ENCODE measurements at regions not wholly inside any gene's neighbourhood (a gene's known extent, or its start where the extent isn't known, plus 50 kb on each side); places are given as distances from the start of the nearest gene placed in this dataset.

- Histone ChIP-seq H3F3A (replicated peaks; ENCODE audit: insufficient read depth) (peaks cover 18% of the 10 kb centered on the region), H3K4me1 (ENCODE audit: control insufficient read depth in 1 of 2, insufficient read depth in 2 of 2, low read depth in 1 of 2, low read length in 1 of 2) (peaks cover 0 to 20% of the 10 kb centered on the region in 2 experiments; a peak in 2 of 4 replicates), H3K9ac (no peak overlapping the region), H3K27ac (ENCODE audit: low read depth in 2 of 2, low read length in 1 of 2) (peak overlapping the region; percentile 3 to 53; a peak in 2 of 4 replicates), H3K36me3 (replicated peaks in 1 of 2; ENCODE audit: control insufficient read depth in 1 of 2, insufficient read depth in 2 of 2, low read length in 1 of 2) (no peaks in the 10 kb centered on the region), H4K20me1 (ENCODE audit: insufficient read depth) (no peaks in the 10 kb centered on the region), H3K9me2 (no peaks in the 10 kb centered on the region), H2AFZ (ENCODE audit: low read depth) (no peak overlapping the region), H3K9me3 (no peaks in the 10 kb centered on the region), H3K4me2 (0 out of 2 replicates have a peak overlapping the region, but pooled peaks have one; percentile 4), H3K27me3 (ENCODE audit: insufficient read depth) (no peaks in the 10 kb centered on the region), H3K79me2 (ENCODE audit: insufficient read depth) (no peaks in the 10 kb centered on the region), H3K4me3 (ENCODE audit: low read depth in 2 of 2, low read length in 1 of 2) (no peak overlapping the region)
- CTCF ChIA-PET = no interaction called here
- 17% methylated on average over 2 of the region's 2 CpGs for WGBS (ENCODE audit: low lambda C conversion rate)
- no peak for DNase-seq
- TF ChIP-seq TCF12 (IDR thresholded peaks at IDR 0.05) (peak; percentile 84), IRF3 (IDR thresholded peaks at IDR 0.05; ENCODE audit: low read depth, low read length) (no peak), EZH2phosphoT487 (IDR thresholded peaks at IDR 0.05; ENCODE audit: borderline replicate concordance, low read depth) (no peak), MAX (IDR thresholded peaks at IDR 0.05; ENCODE audit: low read depth) (0 out of 2 replicates have a peak, but pooled peaks have one; percentile 24), FOXJ3 (CRISPR knock-in tag; IDR thresholded peaks at IDR 0.05) (no peak), PBX3 (IDR thresholded peaks at IDR 0.05) (peak; percentile 32; the same call in 1 of the 2 replicates), TEAD4 (IDR thresholded peaks at IDR 0.05; ENCODE audit: borderline replicate concordance, insufficient read depth) (peak; percentile 25; the same call in 1 of the 2 replicates), ZBTB33 (IDR thresholded peaks at IDR 0.05; ENCODE audit: borderline replicate concordance, low read depth) (no peak), NFIC (IDR thresholded peaks at IDR 0.05; ENCODE audit: borderline replicate concordance) (0 out of 2 replicates have a peak, but pooled peaks have one; percentile 5), GATA2 (CRISPR knock-in tag; IDR thresholded peaks at IDR 0.05) (no peak), GABPA (IDR thresholded peaks at IDR 0.05; ENCODE audit: low read depth) (no peak), EP300 (IDR thresholded peaks at IDR 0.05; ENCODE audit: borderline replicate concordance in 1 of 2, low read depth in 1 of 2, low read length in 1 of 2) (0 out of 4 replicates have a peak, but pooled peaks of 1 of the 2 experiments have one; percentile 16)
- POLR2A ChIA-PET = no interaction called here
These were observed 563.1 kb downstream of the RFPL4B start for GRCh38 chr6:112910256-112910655.

GRCh38 chr6:112911959-112912358 lies 564.8 kb downstream of the RFPL4B start:
- Histone ChIP-seq H3K79me2 (ENCODE audit: insufficient read depth) (no peaks in the 10 kb centered on the region), H3K4me1 (ENCODE audit: control insufficient read depth in 1 of 2, insufficient read depth in 2 of 2, low read depth in 1 of 2, low read length in 1 of 2) (peaks cover 0 to 20% of the 10 kb centered on the region in 2 experiments; a peak in 2 of 4 replicates), H3K27ac (ENCODE audit: low read depth in 2 of 2, low read length in 1 of 2) (peak overlapping the region; percentile 36 to 87; a peak in 3 of 4 replicates), H3K9ac (no peak overlapping the region), H3K9me3 (no peaks in the 10 kb centered on the region), H3K4me2 (no peak overlapping the region), H3K9me2 (no peaks in the 10 kb centered on the region), H3F3A (replicated peaks; ENCODE audit: insufficient read depth) (peaks cover 7% of the 10 kb centered on the region), H4K20me1 (ENCODE audit: insufficient read depth) (no peaks in the 10 kb centered on the region), H3K27me3 (ENCODE audit: insufficient read depth) (no peaks in the 10 kb centered on the region), H2AFZ (ENCODE audit: low read depth) (no peak overlapping the region), H3K4me3 (ENCODE audit: low read depth in 2 of 2, low read length in 1 of 2) (no peak overlapping the region), H3K36me3 (replicated peaks in 1 of 2; ENCODE audit: control insufficient read depth in 1 of 2, insufficient read depth in 2 of 2, low read length in 1 of 2) (no peaks in the 10 kb centered on the region)
- no peak for DNase-seq
- CTCF ChIA-PET = no interaction called here
- WGBS (ENCODE audit: low lambda C conversion rate) = 85% methylated on average over 3 of the region's 3 CpGs
- POLR2A ChIA-PET = no interaction called here
- TF ChIP-seq USF1 (IDR thresholded peaks at IDR 0.05; ENCODE audit: borderline replicate concordance, low read depth) (no peak), POLR2AphosphoS5 (IDR thresholded peaks at IDR 0.05; ENCODE audit: low read depth, low read length) (no peak), MXI1 (IDR thresholded peaks at IDR 0.05; ENCODE audit: low read depth, low read length) (no peak), GATA2 (CRISPR knock-in tag; IDR thresholded peaks at IDR 0.05) (no peak), RFX5 (IDR thresholded peaks at IDR 0.05; ENCODE audit: low read length) (no peak), CTCF (IDR thresholded peaks at IDR 0.05) (no peak), FOXJ3 (CRISPR knock-in tag; IDR thresholded peaks at IDR 0.05) (no peak), ZBTB33 (IDR thresholded peaks at IDR 0.05; ENCODE audit: borderline replicate concordance, low read depth) (no peak)

Data from SK-N-SH (cell line).